Ishikawa (cell line): ENCODE measurements at regions not wholly inside any gene's neighbourhood (a gene's known extent, or its start where the extent isn't known, plus 50 kb on each side); places are given as distances from the start of the nearest gene placed in this dataset.

Experiments
- EGR1 ChIP-seq: IDR thresholded peaks from 2 replicates; pipeline ENCODE4 v1.6.1; 2012
- TAF1 ChIP-seq: IDR thresholded peaks from 2 replicates; pipeline ENCODE4 v1.6.1; 2012; ENCODE audit warnings: low read depth, mild to moderate bottlenecking

DNA sequence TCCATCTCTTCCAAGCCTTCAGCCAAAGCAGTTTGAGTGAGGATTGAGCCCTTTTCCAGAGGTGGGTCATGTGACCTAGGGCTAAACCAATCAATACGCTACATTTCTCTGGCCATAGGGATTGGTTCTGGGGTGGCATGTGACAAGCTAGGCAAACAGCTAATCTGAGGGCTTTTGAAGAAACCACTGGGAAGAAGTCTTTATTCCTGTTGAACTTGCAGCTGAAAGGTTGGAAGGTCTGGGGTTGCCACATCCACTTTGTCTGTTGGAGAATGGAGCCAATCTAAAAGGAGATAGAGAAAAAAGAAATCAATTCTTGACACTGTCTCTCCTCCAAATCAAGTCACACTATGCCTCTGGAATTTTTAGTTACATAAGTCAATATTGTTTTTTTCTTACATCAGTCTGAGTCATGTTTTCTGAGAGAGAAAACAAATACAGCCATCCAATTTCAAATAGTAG lies 637.8 kb upstream of the WWC1 start:
- TF ChIP-seq TAF1 = no peak
- no peak for TF ChIP-seq EGR1
